HG03045 (cell line): ENCODE measurements at regions not wholly inside any gene's neighbourhood (a gene's known extent, or its start where the extent isn't known, plus 50 kb on each side); places are given as distances from the start of the nearest gene placed in this dataset.
A peak's percentile ranks its signal among the peaks of the same experiment; 100 is the strongest.

Source experiments
- ATAC-seq: cut with Tn5 transposase; IDR thresholded peaks from one replicate; pipeline ENCODE4 v1.9.1; 2021; ENCODE audit warnings: mild to moderate bottlenecking, moderate library complexity; ENCODE audit not compliant: unreplicated experiment

DNA sequence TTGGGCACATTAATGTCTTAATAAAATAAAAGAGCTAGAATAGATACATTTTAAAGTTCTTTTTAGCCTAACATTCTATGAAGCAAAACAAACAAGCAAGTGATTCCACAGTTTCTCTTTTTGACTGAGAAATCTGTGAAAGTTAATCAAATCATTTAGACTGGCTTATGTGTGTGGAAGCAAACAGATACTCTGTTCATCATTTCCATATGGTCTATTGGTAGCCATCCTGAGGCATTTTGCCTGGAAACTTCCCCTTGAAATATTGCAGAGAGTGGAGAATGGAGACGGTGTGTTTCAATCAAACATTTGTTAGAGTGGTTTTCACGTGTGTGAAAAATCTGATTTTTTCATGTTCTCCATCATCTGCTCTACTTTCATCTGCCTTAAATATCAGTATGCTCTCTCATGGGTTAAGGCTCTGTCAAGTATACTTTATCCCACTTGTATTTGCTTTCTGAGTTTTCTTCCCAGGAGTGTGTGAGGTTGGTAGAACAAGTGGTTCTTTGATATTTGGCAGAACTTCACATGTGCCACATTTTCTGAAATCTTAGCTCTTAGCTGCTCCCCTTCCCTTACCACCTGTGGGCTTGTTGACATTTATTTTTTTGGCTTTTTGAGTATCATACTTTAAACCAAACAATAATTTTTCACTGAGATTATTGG, 139.1 kb upstream of the PTGFR start:
- ATAC-seq: no peak

DNA sequence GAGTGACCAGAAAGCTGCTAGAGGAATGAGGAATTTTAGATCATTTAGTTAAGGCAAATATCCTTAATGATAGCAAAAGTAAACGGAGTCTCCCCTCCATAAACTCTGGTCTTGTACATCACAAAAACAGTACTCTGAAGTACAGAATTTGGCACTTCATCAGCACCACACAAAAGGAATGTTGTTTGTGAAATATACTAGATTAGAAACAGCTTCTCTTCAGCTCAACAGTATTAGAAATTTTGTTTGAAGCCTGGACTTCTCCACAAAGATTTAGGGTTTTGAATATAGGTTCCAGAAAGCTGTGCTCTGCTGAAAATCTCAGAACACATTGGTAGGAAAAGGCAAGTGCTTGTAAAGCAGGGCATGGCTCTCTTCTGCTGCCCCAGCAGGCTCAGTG, 135.1 kb upstream of the PTGFR start:
- no peak for ATAC-seq

DNA sequence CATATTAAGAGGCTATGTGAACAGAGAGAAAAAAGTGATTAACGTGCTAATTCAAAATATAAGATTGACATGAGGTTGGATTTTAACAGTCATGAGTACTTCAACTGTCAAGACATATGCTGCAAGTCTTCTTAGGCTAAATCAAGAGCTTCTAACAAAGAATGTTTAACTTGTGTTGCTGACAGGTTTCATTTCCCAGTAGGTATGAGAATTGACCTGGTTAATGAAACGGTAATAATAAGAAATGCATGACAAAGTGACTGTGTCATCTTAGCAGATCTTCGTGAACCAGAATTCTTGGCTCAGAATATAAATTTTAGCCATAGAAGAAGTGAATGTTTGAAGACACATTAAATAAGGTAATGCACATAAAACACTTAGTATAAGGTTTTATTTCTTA, 132.6 kb upstream of the PTGFR start:
- ATAC-seq: no peak

DNA sequence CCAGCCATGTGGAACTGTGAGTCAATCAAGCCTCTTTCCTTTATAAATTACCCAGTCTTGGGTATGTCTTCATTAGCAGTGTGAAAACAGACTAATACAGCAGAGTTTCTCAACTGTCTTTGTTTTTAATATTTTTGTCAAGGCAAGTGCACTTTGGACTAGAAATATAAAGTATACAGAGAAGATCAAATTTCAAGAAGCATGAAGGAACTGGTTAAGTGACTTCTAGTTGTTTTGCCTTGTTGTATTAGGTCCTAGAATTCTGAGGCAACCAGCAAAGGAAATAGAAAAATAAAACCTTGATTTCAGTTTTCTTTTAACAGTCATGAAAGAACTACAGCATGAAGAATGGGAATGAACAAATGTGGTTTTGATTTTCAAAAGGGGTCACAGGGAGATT, 131.1 kb upstream of the PTGFR start:
- no peak for ATAC-seq

GRCh38 chr1:78360584-78360983, 130.2 kb upstream of the PTGFR start:
- no peak for ATAC-seq

- no peak for ATAC-seq
Observed at GRCh38 chr1:78367700-78368099, 123.1 kb upstream of the PTGFR start.

GRCh38 chr1:78369546-78369945, 121.2 kb upstream of the PTGFR start:
- no peak for ATAC-seq

DNA sequence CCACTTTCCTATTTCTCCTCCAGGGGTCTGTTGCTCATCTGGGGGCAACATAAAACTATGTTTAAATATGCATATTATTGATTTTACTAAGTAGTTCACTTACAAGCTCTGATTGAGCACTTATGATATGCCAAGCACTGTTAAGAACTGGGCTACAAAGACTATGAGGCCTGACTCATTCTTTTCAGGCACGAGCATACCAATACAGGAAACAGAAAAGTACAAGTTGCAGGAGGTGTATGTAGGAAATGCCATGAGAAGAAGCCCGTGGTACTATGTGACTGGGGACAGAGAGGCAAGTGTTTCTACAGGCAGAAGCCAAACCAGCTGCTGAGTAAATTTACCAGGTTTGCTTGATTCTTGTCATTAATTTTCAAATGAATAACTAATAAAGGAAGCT, 120.4 kb upstream of the PTGFR start:
- ATAC-seq: no peak

DNA sequence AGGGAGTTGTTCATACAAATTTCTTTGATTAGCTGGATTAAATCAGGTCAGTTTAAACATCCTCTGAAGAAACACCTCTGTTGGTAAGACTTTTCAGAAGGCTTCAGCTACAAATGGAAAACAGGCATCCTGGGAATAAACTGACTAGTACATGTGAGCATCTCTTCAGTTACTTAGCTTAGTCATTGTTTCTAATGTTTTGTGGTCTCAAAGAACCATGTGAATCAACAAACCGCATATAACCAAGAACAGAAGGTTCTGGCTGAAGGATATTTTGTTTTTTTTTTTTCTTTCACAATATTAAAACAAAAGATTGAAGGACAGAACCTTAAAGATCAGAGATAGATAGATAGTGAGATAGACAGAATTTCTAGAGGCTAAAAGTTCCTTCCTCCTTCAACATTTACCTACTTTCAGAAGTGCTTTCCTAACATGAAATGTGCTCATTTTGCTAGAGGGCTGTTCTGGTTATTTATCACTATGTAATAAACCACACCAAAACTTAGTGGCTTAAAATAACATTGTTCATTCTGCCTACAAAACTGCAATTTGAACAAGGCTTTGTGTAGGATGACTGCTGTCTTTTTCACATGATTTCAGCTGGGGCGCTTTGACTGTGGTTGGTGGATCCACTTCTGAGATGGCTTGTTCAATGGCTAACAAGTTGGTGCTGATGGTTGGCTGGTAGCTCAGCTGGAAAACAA, 119.8 kb upstream of the PTGFR start:
- no peak for ATAC-seq

DNA sequence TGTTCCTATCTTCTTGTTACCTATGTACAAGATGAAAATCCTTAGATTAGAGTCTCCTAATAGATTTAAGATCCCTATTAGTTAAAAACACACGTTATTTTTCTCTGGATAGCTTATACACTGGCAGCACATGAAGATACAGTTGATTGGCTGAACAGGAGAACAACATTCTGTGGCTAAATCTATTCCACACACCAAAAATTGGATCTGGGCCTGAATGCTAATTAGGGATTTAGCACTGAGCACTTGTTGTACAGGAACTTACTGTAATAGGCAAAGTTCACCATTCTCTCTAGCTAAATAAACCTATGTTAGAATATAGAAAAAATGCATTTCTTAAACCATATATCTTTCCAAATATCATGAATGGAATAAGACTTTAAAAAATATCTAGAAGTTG, 117.1 kb upstream of the PTGFR start:
- ATAC-seq: no peak

GRCh38 chr1:78375996-78376395, 114.8 kb upstream of the PTGFR start:
- ATAC-seq: no peak

DNA sequence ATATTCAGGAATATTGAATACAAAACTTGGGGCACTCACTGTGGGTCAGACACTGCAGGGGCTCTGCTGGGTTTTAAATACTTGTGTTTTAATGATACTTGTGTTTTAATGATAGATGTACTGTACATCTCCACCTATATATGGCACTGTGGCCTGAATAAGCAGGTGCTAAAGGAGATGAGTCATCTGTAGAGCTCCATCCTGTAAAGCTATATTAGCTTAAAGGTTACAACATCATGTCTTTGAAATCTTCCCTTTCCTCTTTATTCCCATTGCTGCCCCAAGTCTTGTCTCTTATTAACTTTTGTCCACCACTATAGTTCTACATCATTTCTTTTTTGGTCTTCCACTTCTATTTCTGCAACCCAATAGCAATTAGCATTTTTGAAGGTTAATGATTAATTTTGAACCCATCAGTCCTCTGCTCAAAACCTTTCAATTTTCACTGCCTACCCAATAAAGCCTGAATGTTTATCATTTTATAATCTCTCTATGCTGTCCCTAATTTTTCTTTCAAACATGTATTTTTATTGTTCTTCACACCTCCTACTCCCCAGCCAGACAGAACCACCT, 113.3 kb upstream of the PTGFR start:
- peak; percentile 68 for ATAC-seq

DNA sequence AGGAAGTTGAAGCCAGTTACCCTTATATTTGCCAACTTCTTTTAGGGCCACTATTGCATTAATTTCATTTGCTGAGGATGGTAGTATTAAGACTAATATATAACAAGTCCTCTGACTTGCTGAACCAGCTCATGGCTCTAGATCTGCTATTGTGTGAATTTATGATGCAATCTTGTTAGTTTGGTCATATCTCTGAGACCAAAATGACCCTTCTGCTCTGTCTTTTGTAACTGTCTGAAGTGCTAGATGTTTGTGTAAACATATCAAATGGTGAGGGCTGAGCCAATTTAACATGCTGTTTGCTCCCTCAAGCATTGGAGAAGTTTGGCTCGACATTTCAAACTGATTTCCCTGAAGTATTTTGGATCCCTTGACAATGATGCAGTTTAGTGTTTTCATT, 106.9 kb upstream of the PTGFR start:
- ATAC-seq: no peak

DNA sequence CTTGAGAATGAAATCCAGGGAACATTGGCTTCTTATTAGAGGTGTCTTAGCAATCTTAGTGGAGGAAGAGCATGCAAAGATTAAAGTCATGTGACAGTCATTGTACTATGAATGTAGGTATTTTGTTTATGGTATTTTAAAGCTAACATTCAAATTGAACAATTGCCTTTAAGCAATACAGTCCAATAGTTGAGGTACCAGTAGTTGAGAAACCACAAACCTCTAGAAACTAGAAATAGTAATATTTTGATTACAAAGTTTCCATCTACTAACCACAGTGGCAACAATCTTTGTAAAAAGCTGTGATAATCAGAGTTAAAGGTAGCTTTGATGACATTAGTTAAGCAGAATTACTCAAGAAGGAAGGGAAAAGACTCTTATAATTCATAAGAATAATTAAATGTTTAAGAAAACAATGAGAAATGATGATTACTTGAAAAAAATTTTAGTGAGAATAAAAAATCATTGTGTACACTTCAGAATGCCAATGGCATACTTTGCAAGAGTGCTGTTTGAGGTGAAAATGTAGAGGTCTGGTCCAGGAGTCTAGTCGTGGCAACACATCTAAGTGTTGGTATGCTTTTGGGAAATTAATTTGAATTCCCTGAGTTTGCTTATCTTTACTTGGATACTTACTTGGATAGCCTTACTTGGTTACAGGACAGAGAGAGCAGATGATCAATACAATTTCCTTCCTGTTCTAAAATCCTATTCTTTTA, 104.9 kb upstream of the PTGFR start:
- ATAC-seq: peak; percentile 81

DNA sequence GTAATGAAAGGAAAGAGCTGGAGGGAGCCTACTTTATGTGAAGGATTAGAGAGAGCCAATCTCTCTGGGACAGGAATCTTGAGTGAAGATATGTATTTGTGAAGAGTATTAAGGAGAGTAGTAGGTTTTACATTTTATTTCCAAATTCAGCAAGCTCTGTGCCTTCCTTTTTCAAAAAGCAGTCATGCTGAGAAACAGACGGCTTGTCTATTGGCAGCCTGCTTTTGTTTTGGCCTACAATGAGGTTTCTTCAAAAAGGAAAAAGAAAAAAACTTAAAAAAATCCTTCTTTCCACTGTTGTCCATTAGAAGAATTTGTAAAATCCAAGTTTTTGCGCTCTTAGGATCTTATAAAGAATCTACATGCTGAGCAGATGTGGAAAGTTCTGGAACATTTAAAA, 103.6 kb upstream of the PTGFR start:
- ATAC-seq: no peak

- ATAC-seq: no peak
Observed at GRCh38 chr1:78387871-78388270, 102.9 kb upstream of the PTGFR start.

- ATAC-seq: no peak
Observed at GRCh38 chr1:78388275-78388674, 102.5 kb upstream of the PTGFR start.

DNA sequence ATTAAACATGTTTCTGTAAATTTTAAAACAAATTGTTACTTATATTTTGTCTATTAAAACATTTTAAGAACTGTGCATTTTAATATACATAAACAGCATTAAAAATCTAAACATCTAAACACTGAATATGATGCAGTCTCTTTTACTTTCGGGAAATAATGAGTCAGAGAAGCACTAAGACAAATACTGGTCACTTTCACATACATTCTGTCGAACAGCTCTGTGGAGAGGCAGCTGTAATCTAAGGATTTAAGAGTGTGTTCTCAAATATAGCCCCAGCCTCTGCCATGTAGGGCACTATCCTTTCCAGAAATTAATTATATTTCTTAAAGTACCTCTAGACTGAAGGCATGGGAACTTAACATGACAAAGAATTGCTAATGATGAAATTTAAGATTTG, 89.6 kb upstream of the PTGFR start:
- ATAC-seq: no peak

- ATAC-seq: no peak
Observed at GRCh38 chr1:78408192-78408591, 82.6 kb upstream of the PTGFR start.

DNA sequence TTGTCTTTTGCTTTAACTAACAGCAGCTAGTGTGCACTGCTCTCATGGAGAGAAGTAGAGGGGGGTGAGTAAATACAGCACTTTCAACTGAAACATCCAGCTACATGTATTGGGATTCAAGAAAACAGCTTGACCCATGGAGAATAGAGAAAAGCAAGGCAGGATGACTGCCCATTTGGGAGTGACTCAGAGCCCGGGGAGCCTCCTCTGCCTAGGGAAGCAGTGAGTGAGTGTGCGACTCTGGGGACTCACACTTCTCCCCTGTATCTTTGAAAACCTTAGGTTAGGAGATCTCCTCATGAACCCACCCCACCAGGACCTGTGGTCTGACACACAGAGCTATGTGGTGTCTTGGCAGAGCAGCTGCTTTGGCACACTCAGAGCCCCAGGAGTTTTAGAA, 82.0 kb upstream of the PTGFR start:
- ATAC-seq: no peak

GRCh38 chr1:78410643-78411042, 80.1 kb upstream of the PTGFR start:
- ATAC-seq: no peak

GRCh38 chr1:78411707-78412106, 79.1 kb upstream of the PTGFR start:
- ATAC-seq: no peak
